GM18505 (cell line): ENCODE measurements at regions not wholly inside any gene's neighbourhood (a gene's known extent, or its start where the extent isn't known, plus 50 kb on each side); places are given as distances from the start of the nearest gene placed in this dataset.

Source experiments
- ATAC-seq: cut with Tn5 transposase; IDR thresholded peaks from one replicate; pipeline ENCODE4 v1.9.1; 2021; ENCODE audit not compliant: unreplicated experiment
- POLR2A ChIP-seq: IDR thresholded peaks from 4 replicates; pipeline ENCODE4 v1.6.1; 2011; ENCODE audit warnings: borderline replicate concordance; ENCODE audit not compliant: insufficient read depth, insufficient read length; ENCODE audit errors: extremely low read depth

DNA sequence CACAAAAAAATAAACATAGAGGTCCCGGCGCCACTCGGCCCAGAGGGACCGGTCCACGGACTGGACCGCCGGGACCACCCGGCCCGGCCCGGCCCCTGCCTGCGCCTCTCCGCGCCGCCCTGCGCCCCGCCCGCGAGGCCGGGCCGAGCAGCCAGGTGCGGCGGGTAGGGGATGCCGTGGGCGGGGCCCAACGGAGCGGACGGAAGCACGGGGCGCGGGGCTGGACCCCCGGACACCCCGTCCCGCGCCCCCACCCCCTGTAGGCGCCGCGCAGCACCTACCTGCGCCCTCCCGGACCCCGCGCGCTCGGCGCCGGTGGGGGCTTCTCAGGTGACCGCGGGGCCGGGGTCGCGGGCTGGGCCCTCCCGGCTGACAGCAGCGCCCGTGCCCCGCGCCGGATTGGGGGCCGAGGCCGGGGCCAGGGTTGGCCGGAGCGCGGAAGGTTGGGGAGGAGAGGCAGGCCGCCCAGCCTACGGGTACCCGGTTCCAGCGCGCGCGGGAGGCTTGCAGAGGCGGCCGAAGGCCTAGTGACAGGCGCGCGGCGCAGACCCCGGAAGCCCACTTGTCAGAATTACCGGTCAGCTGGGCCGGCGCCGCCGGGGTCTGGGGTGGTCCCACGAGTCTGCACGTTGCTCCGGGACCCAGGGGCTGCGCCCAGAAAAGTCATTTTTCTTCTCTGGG lies 351.9 kb upstream of the CAMK1G start:
- no peak for TF ChIP-seq POLR2A
- no peak for ATAC-seq

DNA sequence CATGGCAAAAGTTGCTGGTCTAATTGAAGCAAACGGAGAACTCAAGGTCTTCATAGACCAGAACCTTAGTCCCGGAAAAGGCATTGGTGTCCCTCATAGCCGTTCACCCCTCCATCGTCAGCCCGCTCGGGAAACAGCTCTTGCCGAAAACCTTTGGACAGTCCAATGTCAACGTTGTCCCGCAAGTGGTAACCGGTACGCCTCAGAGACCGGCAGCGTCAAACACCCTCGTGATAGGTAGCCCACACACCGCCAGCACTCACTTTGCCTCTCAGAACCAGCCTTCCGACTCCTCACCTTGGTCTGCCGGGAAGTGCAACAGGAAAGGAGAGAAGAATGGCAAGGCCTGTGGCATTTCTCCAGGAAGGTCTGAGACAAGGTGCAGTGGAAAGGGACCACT lies 351.3 kb upstream of the CAMK1G start:
- TF ChIP-seq POLR2A, result no peak
- ATAC-seq, result no peak

DNA sequence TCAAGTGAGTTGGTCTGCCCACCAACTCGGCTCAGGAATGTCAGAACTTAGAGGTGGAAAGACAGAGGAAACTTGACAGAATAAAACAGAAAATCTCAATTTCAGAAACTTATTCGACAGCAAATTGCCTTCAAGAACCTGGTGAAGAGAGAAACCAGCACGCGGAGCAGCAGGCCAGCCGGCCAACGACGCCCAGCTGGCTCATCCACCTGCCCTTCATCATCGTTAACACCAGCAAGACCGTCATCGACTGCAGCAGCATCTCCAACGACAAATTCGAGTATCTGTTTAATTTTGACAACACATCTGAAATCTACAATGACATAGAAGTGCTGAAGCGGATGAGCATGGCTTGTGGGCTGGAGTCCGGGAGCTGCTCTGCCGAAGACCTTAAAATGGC lies 350.8 kb upstream of the CAMK1G start:
- no peak for TF ChIP-seq POLR2A
- no peak for ATAC-seq

DNA sequence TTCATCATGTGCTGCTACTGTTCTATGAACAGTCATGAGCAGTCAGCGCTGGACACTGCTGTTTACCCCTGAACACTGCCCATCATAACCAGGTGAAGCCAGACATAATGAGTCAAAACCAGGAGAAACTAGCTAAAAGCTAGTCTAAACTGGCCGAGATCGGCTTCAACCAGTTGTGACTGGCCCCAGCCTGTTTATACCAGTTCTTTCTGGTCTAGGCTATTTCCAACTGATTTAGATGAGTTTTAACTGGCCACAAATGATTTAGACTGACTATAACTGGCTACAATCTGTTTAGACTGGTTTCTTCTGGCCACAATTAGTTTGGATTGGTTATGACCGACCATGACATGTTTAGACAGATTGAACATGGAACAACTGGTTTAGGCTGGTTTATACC lies 348.3 kb upstream of the CAMK1G start:
- ATAC-seq, result no peak

DNA sequence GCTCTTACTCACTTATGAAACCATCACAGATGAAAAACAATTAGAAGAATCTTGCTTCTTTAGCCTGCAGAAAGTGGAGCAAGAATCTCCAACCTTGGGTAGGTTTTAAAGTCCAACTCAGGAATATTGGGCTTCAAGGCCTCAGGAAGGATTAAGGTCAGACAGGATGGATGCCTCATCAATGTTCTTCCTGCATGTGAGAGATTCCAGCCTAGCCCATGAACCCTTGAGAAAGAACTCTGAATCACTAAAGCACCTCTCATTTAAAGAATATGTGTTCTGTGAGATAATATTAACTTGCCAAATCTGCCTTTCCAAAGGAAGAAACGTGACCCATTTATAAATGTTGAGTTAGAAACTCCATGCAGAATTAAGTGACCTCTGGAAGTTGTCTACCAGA lies 345.2 kb upstream of the CAMK1G start:
- ATAC-seq, result no peak
- TF ChIP-seq POLR2A, result no peak

More for the DNA sequence above, 348.3 kb upstream of the CAMK1G start:
- TF ChIP-seq POLR2A, result no peak

DNA sequence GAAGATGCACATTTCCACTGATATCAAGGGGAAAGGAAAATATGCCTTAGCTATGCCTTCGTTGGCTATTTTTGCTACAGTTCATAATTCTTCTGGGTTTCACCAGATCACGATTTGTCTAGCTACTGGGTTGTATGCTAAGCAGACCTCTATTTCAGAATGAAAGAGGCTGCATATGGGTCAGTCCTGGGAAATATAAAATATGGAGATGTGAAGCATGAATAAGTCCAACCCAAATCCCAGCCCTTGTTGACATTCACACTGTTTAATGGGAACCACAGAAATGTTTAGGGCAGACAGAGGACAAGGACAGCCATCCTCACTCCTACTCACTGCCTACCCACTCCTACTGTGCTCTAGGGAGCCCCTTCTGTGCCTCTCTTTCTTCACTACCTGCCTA lies 343.2 kb upstream of the CAMK1G start:
- TF ChIP-seq POLR2A, result no peak

DNA sequence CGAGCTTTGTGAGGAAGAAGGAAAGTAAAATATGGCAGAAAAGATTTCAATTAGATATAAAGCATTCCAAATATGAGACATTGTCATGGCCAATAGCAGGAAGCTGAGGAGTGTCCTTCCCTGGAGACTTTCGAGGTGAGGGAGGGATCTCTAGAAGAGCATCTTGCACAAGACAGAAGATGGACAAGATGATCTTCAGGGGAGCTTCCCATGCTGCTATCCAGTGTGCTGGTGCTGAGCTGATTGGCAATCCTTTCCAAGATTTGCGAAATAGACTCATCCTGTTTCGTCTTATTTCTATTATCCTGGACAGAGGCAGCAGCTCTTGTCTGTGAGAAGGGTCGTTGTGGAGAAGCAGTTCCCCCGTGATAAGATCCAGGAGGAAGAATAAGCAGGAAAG lies 342.0 kb upstream of the CAMK1G start:
- ATAC-seq, result no peak
- no peak for TF ChIP-seq POLR2A

More for the DNA sequence above, 343.2 kb upstream of the CAMK1G start:
- no peak for ATAC-seq

DNA sequence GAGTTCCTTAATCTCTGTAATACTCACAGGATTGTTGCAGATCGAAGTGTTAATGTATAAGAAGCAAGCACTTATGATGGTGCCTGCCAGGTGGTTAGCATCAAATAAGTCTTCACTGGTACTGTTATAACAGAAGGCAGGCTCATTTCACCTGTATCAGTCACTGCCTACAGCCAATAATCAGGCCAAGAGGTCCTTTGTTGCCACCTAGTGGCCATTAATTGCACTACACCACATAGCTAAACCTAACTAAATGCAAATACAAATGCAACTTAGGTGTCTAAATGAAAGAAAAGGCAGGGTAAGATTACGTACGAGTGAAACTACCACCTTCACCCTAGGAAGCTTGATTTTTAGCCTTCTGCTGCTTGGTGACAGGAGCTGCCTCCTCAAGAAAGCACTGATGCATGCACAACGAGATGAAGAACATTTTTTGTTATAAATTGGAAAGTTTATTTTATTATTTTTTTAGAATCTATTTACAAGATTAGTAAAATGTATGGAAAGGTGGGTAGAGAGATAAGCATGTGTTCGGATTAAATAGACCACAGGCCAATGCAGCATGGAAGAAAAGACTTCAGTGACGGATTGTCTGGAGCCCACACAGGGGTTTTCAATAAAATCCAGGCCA lies 334.8 kb upstream of the CAMK1G start:
- peak; percentile 55 for ATAC-seq
- no peak for TF ChIP-seq POLR2A

DNA sequence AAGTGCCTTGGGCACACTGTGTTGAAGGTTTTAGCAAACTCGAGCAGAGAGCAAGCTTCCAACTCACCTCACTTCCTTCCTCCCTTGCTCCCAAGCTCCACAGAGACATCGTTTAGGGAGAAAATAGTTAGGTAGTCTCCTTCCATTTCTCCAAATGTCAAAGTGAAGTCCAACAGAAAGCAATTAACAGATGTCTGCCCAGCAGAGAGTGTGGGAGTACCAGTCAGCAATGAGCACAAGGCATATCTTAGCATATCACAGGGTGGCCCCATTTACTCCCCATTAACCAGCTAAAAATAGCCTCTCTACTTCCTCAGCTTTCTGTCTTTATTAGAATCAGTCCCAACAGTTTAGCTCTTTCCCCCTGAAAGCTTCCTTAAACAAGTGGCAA lies 334.2 kb upstream of the CAMK1G start:
- no peak for TF ChIP-seq POLR2A
- ATAC-seq, result no peak

DNA sequence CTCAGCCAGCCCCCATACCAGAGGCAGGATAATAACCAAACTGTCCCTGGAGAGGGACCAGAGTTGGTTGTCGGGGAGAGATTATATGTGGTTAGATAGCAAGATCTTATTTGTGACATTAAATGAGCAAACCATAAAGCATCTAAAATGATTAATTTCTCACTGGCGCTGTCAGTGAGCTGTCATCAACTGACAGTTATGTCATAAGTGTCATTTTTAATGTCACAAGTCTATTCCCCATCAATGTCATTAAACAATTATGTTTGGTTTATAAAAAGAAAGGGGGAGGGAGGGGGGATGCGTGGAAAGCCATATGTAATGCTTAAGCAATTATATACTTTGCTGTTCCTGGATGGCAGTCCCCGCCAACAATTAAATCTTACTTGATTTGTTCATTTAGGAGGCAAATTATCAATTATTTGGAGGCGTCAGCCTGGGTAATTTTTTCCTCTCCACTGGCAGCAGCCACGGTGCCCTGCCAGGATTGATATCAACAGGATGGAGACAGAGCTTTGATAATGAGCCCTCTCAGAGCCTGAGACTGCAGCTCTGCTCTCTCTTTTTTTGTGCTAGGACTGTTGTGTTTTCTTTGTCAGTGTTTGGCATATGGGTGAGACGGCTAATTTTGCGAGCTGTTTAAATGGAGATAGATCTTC lies 333.6 kb upstream of the CAMK1G start:
- TF ChIP-seq POLR2A, result no peak
- no peak for ATAC-seq

DNA sequence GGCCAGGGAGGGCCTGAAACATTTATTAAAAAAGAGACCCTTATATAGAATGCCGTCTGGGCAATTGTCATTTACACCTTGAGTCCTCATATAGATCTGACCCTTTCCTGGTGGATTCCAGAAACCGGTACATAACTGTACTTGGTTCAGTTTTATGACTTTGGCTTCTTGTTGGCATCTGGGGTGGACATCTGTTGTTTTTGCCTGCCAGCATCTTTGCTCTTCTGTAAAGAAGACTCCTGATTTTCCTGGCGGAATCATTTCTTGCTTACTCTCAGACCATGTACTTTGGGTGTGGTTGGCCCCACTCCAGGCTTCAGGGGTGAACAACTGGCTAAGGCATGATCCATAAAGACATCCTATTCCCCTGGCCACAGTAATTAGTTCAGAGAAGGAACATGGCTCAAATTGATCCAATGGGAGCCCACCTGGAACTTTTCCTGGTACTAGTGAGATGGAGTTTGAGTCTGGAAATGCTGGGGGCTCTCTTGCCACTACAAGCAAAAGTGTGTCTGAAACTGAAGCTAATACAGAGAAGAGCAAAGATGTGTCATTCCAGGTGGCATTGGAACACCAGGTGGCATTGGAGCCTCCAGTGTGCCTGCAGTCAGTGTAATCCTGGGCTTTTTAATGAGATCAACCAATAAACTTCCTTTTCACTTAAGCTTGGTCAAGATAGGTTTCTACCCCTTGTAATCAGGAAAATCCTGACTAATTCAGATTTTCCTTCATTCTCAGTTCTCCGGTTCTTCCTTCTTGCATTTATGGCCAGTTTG lies 332.5 kb upstream of the CAMK1G start:
- TF ChIP-seq POLR2A, result no peak
- no peak for ATAC-seq

DNA sequence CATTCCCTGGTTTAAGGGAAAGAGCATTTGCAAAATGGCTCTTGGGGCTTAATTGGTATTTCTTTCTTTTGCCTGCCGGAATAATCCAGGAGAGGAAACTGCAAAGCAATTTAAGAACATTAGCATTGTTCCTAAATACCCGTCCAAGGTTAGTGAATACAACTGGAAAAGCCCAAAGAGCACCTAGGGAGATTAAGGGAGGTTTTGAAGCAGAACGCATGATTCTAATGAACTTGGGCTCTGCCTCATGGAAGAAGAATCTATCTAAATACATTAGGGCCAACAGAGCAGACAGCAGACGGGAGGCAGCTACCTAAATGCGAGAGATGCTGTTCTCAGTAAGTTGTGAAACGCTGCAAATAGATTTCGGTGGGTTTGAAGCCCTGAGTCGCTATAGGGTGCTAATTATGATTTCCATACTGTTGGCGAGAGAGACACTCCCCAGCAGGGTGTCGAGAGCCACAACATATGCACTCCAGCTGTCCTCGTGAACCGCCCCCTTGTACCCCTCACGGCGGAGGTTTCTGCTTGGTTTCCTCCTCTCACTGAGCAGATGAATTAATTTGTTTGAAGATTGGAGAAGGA lies 326.7 kb upstream of the CAMK1G start:
- ATAC-seq, result no peak
- no peak for TF ChIP-seq POLR2A

DNA sequence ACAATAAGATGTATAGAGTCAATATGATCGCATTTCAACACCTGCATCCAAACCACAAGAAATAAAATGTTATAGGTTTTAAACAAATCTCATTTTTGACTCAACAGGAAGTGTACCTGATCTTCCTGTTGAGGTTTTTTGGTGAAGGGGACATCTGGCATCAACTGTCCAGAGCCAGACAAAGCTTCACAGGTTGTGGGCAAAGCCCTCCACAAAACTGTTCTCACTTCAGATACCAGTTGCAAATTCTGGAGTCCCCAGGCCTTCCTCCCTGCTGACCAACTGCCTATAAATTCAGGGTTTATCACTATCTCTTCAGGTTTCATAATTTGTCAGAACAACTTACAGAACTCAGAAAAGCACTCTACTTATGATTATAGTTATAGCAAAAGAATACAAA lies 326.1 kb upstream of the CAMK1G start:
- no peak for ATAC-seq
- no peak for TF ChIP-seq POLR2A
